Esophagus squamous epithelium (tissue), 5 donors: ENCODE measurements at regions not wholly inside any gene's neighbourhood (a gene's known extent, or its start where the extent isn't known, plus 50 kb on each side); places are given as distances from the start of the nearest gene placed in this dataset.

ENCODE experiments used
- DNase-seq: peaks from one replicate; lab custom pipeline; 2025; lab: John Stamatoyannopoulos, UW
- H3K27ac ChIP-seq, 4 donors: fragments of 200-600 bp; sonication (generic); one replicate each; pipeline ENCODE4 v1.5.1; 2016 to 2019; ENCODE audit warnings: mild to moderate bottlenecking in 1 of 4
- H3K27me3 ChIP-seq, 4 donors: fragments of 200-600 bp; sonication (generic); 1 replicate in 3 of 4; 2 replicates in 1 of 4; pipeline versions ENCODE4 v1.5.1 to v1.6.0; 2017 to 2021; ENCODE audit warnings: antibody characterized with exemption in 1 of 4
- H3K36me3 ChIP-seq, 3 donors: fragments of 200-600 bp; sonication (generic); one replicate each; pipeline ENCODE4 v1.5.1; 2016 to 2019
- H3K4me1 ChIP-seq, 3 donors: fragments of 200-600 bp; sonication (generic); one replicate each; pipeline ENCODE4 v1.5.1; 2017 to 2019
- H3K4me3 ChIP-seq, 4 donors: fragments of 200-600 bp; sonication (generic); 1 replicate in 3 of 4; 2 replicates in 1 of 4; pipeline ENCODE4 v1.5.1; 2016 to 2019; ENCODE audit warnings: mild to moderate bottlenecking in 2 of 4, moderate library complexity in 1 of 4
- H3K9me3 ChIP-seq, 3 donors: fragments of 200-600 bp; sonication (generic); one replicate each; pipeline ENCODE4 v1.5.1; 2016 to 2019
- CTCF ChIP-seq, 6 experiments: fragments of 450-650 bp in 4 of 6; fragments of 200-600 bp in 2 of 6; sonication (generic) in 2 of 6; IDR thresholded peaks; one replicate each; pipeline ENCODE4 v1.5.1; 2016 to 2019; ENCODE audit warnings: antibody characterized with exemption in 6 of 6, mild to moderate bottlenecking in 4 of 6, moderate library complexity in 4 of 6
- POLR2A ChIP-seq, 4 donors: fragments of 450-650 bp; IDR thresholded peaks; one replicate each; pipeline ENCODE4 v1.6.1; 2017; ENCODE audit warnings: antibody characterized with exemption in 4 of 4, mild to moderate bottlenecking in 4 of 4, moderate library complexity in 3 of 4
- WGBS, 2 donors: methylation state at CpG; one replicate each; pipeline ENCODE4 v1.1.5; 2018; 5-methylcytosine and 5-hydroxymethylcytosine counted together
- intact Hi-C: fragments of 100-400 bp; cut with DNase I; formaldehyde crosslinking; loops from one replicate; pipeline ENCODE4 v1.15.0; 2022
- donor health status: DM: yes; HTN: yes; CAD: no.

DNA sequence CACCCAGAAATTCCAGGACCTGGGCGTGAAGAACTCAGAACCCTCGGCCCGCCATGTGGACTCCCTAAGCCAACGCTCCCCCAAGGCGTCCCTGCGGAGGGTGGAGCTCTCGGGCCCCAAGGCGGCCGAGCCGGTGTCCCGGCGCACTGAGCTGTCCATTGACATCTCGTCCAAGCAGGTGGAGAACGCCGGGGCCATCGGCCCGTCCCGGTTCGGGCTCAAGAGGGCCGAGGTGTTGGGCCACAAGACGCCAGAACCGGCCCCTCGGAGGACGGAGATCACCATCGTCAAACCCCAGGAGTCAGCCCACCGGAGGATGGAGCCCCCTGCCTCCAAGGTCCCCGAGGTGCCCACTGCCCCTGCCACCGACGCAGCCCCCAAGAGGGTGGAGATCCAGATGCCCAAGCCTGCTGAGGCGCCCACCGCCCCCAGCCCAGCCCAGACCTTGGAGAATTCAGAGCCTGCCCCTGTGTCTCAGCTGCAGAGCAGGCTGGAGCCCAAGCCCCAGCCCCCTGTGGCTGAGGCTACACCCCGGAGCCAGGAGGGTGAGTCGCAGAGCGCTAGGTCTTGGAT lies 261.5 kb downstream of the SEC14L1 start:
- peaks cover 9 to 50% (median 11%) of the 10 kb centered on the region in 3 donors for H3K36me3 ChIP-seq
- 70% methylated on average over 2 of the region's 34 CpGs; no CpG with 5 or more reads in 1 of the 2 donors for WGBS, 2 donors
- H3K27ac ChIP-seq: peak overlapping the region in 3 of 4 donors; percentile 83 to 91 (median 87)
- no peak overlapping the region for H3K4me3 ChIP-seq
- DNase-seq: no peak
- no peaks in the 10 kb centered on the region for H3K27me3 ChIP-seq
- intact Hi-C loops: no loop called here
- H3K9me3 ChIP-seq: no peaks in the 10 kb centered on the region
- peaks cover 35 to 92% (median 54%) of the 10 kb centered on the region in 3 donors for H3K4me1 ChIP-seq
- TF ChIP-seq CTCF (IDR thresholded peaks at IDR 0.05) (no peak), POLR2A (IDR thresholded peaks at IDR 0.05) (no peak)

DNA sequence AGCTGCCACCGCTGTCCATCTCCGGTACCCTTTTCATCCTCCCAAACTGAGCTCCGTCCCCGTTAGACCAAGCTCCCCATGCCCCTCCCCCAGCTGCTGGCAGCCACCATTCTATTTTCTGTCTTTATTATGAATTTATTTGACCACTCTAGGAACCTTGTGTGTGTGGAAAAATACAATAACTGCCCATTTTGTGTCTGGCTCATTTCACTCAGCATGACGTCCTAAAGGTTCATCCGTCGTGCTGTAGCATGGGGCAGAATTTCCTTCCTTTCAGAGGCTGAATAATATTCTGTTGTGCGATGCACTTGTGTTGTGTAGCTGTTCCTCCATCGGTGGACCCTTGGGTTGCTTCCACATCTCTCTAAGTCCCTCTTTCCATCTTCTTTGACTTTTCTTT lies 263.1 kb downstream of the SEC14L1 start:
- no peak for DNase-seq
- peaks cover 51 to 92% (median 70%) of the 10 kb centered on the region in 3 donors for H3K4me1 ChIP-seq
- intact Hi-C loops: no loop called here
- no peaks in the 10 kb centered on the region for H3K9me3 ChIP-seq
- H3K36me3 ChIP-seq: peaks cover 9 to 43% (median 11%) of the 10 kb centered on the region in 3 donors
- H3K4me3 ChIP-seq: no peak overlapping the region
- peak overlapping the region in 3 of 4 donors; percentile 83 to 91 (median 87) for H3K27ac ChIP-seq
- H3K27me3 ChIP-seq: no peaks in the 10 kb centered on the region
- 73 to 79% methylated on average over 9 of the region's 9 CpGs for WGBS, 2 donors
- TF ChIP-seq POLR2A (IDR thresholded peaks at IDR 0.05): no peak
- TF ChIP-seq CTCF (IDR thresholded peaks at IDR 0.05): no peak

GRCh38 chr17:77404812-77405581 lies 264.2 kb downstream of the SEC14L1 start:
- peak in 1 of 4 donors; percentile 26 for TF ChIP-seq POLR2A (IDR thresholded peaks at IDR 0.05)
- TF ChIP-seq CTCF (IDR thresholded peaks at IDR 0.05): no peak
- peaks cover 9 to 33% (median 11%) of the 10 kb centered on the region in 3 donors for H3K36me3 ChIP-seq
- intact Hi-C loops: no loop called here
- H3K4me1 ChIP-seq: peaks cover 55 to 92% (median 77%) of the 10 kb centered on the region in 3 donors
- H3K27ac ChIP-seq: peak overlapping the region; percentile 40 to 91 (median 85)
- H3K27me3 ChIP-seq: no peaks in the 10 kb centered on the region
- H3K9me3 ChIP-seq: no peaks in the 10 kb centered on the region
- no peak for DNase-seq
- 39 to 62% methylated on average over 8 to 9 of the region's 20 CpGs for WGBS, 2 donors
- H3K4me3 ChIP-seq: peak overlapping the region in 3 of 4 donors; percentile 0 to 49 (median 16)

DNA sequence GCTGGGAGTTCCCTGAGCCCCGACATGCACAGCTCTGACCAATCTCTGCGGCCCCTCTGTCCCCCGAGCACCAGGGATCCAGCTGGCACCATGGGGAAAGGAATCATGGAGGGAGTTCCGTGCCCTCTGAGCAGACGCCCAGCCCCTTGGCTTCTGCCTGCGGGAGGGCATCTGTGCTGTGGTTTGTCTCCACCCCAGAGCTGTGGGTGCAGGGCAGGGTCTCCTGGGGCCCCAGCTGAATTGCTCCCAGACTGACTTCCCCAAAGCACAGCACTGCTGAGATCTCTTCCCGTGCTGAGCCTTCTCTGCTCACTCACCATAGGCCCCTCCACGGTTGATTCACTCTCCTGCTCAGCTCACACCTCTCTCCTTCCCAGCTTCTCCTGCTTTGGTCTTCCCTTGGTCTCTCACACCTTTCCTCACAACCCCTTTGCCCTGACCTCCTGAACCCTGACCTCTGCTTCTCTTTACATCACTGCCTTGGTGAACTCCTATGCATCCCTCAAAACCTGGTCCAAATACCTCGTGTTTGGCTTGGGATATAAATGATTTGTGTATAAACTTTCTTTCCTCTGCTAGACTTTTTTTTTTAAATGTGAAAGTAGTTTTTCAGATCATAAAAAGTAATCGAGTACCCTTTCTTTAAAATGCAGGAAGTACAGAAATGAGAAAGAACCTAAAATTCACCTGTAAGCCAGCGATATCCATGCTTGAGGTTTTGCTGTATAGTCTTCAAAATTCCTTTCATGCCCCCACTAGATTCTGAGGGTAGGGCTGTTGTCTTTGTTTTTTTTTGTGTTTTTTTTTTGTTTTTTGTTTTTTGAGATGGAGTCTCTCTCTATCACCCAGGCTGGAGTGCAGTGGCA lies 265.3 kb downstream of the SEC14L1 start:
- Histone ChIP-seq H3K4me3 (peak overlapping the region in 2 of 4 donors; percentile 16 to 49), H3K27me3 (no peaks in the 10 kb centered on the region), H3K4me1 (peaks cover 54 to 92% (median 73%) of the 10 kb centered on the region in 3 donors), H3K36me3 (peaks cover 9 to 33% (median 11%) of the 10 kb centered on the region in 3 donors), H3K27ac (peak overlapping the region; percentile 40 to 91 (median 85)), H3K9me3 (no peaks in the 10 kb centered on the region)
- no peak for DNase-seq
- 62 to 81% methylated on average over 5 of the region's 11 CpGs for WGBS, 2 donors
- intact Hi-C loops: no loop called here
- TF ChIP-seq CTCF (IDR thresholded peaks at IDR 0.05) (no peak), POLR2A (IDR thresholded peaks at IDR 0.05) (peak in 1 of 4 donors; percentile 9)
